HCT116 (cell line): ENCODE measurements at regions not wholly inside any gene's neighbourhood (a gene's known extent, or its start where the extent isn't known, plus 50 kb on each side); places are given as distances from the start of the nearest gene placed in this dataset.

Experiments
- ATAC-seq: fragments of 200-7000 bp; cut with Tn5 transposase; 2 replicates; pipeline ENCODE4 v1.9.1; 2020; ENCODE audit warnings: mild to moderate bottlenecking, moderate library complexity
- BruUV-seq: library from RNA; stranded (reverse); fragments of 400-500 nt; replicated peaks from 2 replicates; lab custom pipeline; 2021; lab: Mats Ljungman, UMichigan
- CTCF ChIA-PET: fragments of 300-600 bp; sonication (Branson Sonifier 250); formaldehyde crosslinking; loops from one replicate; lab custom pipeline; 2021; ENCODE audit warnings: antibody characterized with exemption; lab: Charles Lee
- POLR2A ChIA-PET: fragments of 300-600, 350-600 bp; sonication (Branson Sonifier 250); formaldehyde crosslinking; loops from one replicate; lab custom pipeline; 2021; ENCODE audit warnings: antibody characterized with exemption; lab: Charles Lee
- RAD21 ChIA-PET, 2 experiments: fragments of 300-600 bp; sonication (Branson Sonifier 250); formaldehyde crosslinking; loops; one replicate each; lab custom pipeline; 2023; ENCODE audit warnings: low total read pairs in 2 of 2; ENCODE audit not compliant: uncharacterized antibody in 2 of 2, unreplicated experiment in 2 of 2, low non-redundant PET in 1 of 2; lab: Charles Lee
- DNase-seq: peaks from one replicate; pipeline ENCODE4 v3.0.0-alpha.2; 2010; ENCODE audit warnings: low read depth, low spot score
- H2AFZ ChIP-seq: fragments of 200-600 bp; shearing (Covaris generic), sonication (generic); 2 replicates; pipeline ENCODE4 v1.6.1; 2017; ENCODE audit warnings: low read depth, mixed run types, mixed read lengths, antibody characterized with exemption, low read length; ENCODE audit not compliant: poor library complexity, severe bottlenecking
- H3K27ac ChIP-seq: 2 replicates; pipeline ENCODE4 v1.5.1; 2012; ENCODE audit warnings: low read depth, low read length
- H3K27me3 ChIP-seq: fragments of 200-600 bp; sonication (generic); 2 replicates; pipeline ENCODE4 v1.6.1; 2016; ENCODE audit warnings: mixed run types, low read length, mixed read lengths; ENCODE audit not compliant: insufficient read depth
- H3K36me3 ChIP-seq, 2 experiments: fragments of 200-500 bp in 1 of 2; fragments of 200-600 bp in 1 of 2; sonication (Bioruptor generic) in 1 of 2; sonication (generic) in 1 of 2; 2 replicates each; pipeline versions ENCODE4 v1.5.1 to v1.6.1; 2014 to 2016; ENCODE audit warnings: low read length in 2 of 2, inconsistent platforms in 1 of 2, mixed read lengths in 1 of 2, mixed run types in 1 of 2; ENCODE audit not compliant: insufficient read depth in 2 of 2, control insufficient read depth in 1 of 2
- H3K4me1 ChIP-seq, 2 experiments: fragments of 200-600 bp in 1 of 2; sonication (generic) in 1 of 2; 2 replicates each; pipeline versions ENCODE4 v1.5.1 to v1.6.1; 2012 to 2017; ENCODE audit warnings: low read length in 2 of 2, inconsistent platforms in 1 of 2, mild to moderate bottlenecking in 1 of 2, mixed read lengths in 1 of 2, mixed run types in 1 of 2, moderate library complexity in 1 of 2; ENCODE audit not compliant: insufficient read depth in 2 of 2, control insufficient read depth in 1 of 2
- H3K4me2 ChIP-seq: fragments of 200-600 bp; sonication (generic); 2 replicates; pipeline ENCODE4 v1.6.1; 2017; ENCODE audit warnings: mixed run types, low read length, mixed read lengths
- H3K4me3 ChIP-seq, 2 experiments: fragments of 200-600 bp in 1 of 2; sonication (generic) in 1 of 2; replicated peaks in 1 of 2; 2 replicates each; pipeline ENCODE4 v1.5.1; 2011 to 2016; ENCODE audit warnings: low read length in 2 of 2, control low read depth in 1 of 2, low read depth in 1 of 2, mild to moderate bottlenecking in 1 of 2, mixed read lengths in 1 of 2, mixed run types in 1 of 2
- H3K79me2 ChIP-seq: fragments of 200-600 bp; sonication (generic); 2 replicates; pipeline ENCODE4 v1.6.1; 2017; ENCODE audit warnings: mild to moderate bottlenecking, mixed run types, low read length, moderate library complexity, mixed read lengths; ENCODE audit not compliant: insufficient read depth
- H3K9ac ChIP-seq: fragments of 200-600 bp; sonication (generic); 2 replicates; pipeline ENCODE4 v1.6.1; 2016; ENCODE audit warnings: low read length, mixed read lengths
- H3K9me2 ChIP-seq: fragments of 200-600 bp; sonication (generic), shearing (Covaris generic); 2 replicates; pipeline ENCODE4 v1.6.1; 2017; ENCODE audit warnings: mixed run types, mild to moderate bottlenecking, moderate library complexity; ENCODE audit not compliant: insufficient read depth
- H3K9me3 ChIP-seq, 2 experiments: fragments of 200-500 bp in 1 of 2; fragments of 200-600 bp in 1 of 2; sonication (Bioruptor generic) in 1 of 2; sonication (generic) in 1 of 2; 2 replicates each; pipeline ENCODE4 v1.6.1; 2014 to 2017; ENCODE audit warnings: low read length in 2 of 2, mixed read lengths in 2 of 2, inconsistent platforms in 1 of 2, low read depth in 1 of 2, mild to moderate bottlenecking in 1 of 2, mixed run types in 1 of 2, moderate library complexity in 1 of 2; ENCODE audit not compliant: control insufficient read depth in 1 of 2, insufficient read depth in 1 of 2
- H4K20me1 ChIP-seq: fragments of 200-600 bp; sonication (generic), shearing (Covaris generic); 2 replicates; pipeline ENCODE4 v1.6.1; 2017; ENCODE audit warnings: mixed run types, mild to moderate bottlenecking, moderate library complexity; ENCODE audit not compliant: insufficient read depth
- CBX3 ChIP-seq: IDR thresholded peaks from 2 replicates; pipeline ENCODE4 v1.6.1; 2012; ENCODE audit warnings: low read depth
- CEBPB ChIP-seq: IDR thresholded peaks from 2 replicates; pipeline ENCODE4 v1.6.1; 2012; ENCODE audit warnings: low read depth
- ELF1 ChIP-seq: IDR thresholded peaks from 2 replicates; pipeline ENCODE4 v1.6.1; 2012; ENCODE audit warnings: low read depth, borderline replicate concordance
- EZH2 ChIP-seq: fragments of 200-600 bp; sonication (generic); IDR thresholded peaks from 2 replicates; pipeline ENCODE4 v1.6.1; 2017; ENCODE audit warnings: antibody characterized with exemption, mixed run types
- EZH2phosphoT487 ChIP-seq: fragments of 200-600 bp; IDR thresholded peaks from 2 replicates; pipeline ENCODE4 v1.6.1; 2018; ENCODE audit warnings: antibody characterized with exemption, borderline replicate concordance
- POLR2A ChIP-seq: IDR thresholded peaks from 2 replicates; pipeline ENCODE4 v1.7.0; 2011; ENCODE audit warnings: borderline replicate concordance; ENCODE audit not compliant: insufficient read depth, insufficient read length; ENCODE audit errors: extremely low read depth
- POLR2AphosphoS5 ChIP-seq: IDR thresholded peaks from 2 replicates; pipeline ENCODE4 v1.6.1; 2011; ENCODE audit warnings: mild to moderate bottlenecking, low read depth, low read length, moderate library complexity
- RAD21 ChIP-seq: IDR thresholded peaks from 2 replicates; pipeline ENCODE4 v1.6.1; 2012; ENCODE audit warnings: low read depth, mild to moderate bottlenecking
- SP1 ChIP-seq: IDR thresholded peaks from 2 replicates; pipeline ENCODE4 v1.6.1; 2012; ENCODE audit warnings: low read depth
- SRF ChIP-seq: IDR thresholded peaks from 2 replicates; pipeline ENCODE4 v1.6.1; 2012; ENCODE audit warnings: low read depth
- TCF7L2 ChIP-seq: IDR thresholded peaks from 2 replicates; pipeline ENCODE4 v1.7.0; 2011; ENCODE audit warnings: borderline replicate concordance, inconsistent platforms; ENCODE audit not compliant: insufficient read depth, insufficient read length; ENCODE audit errors: extremely low read depth
- YY1 ChIP-seq: IDR thresholded peaks from 2 replicates; pipeline ENCODE4 v1.6.1; 2011; ENCODE audit warnings: low read length, low read depth, moderate library complexity, mild to moderate bottlenecking; ENCODE audit not compliant: insufficient replicate concordance; ENCODE audit errors: extremely low read depth
- intact Hi-C: fragments of 100-400 bp; cut with micrococcal nuclease; formaldehyde crosslinking; loops from 2 replicates; pipeline ENCODE4 v1.10.0; 2022
- TF ChIP-seq, protein P1 (sequence below): IDR thresholded peaks from 2 replicates; pipeline ENCODE4 v1.6.1; 2011; ENCODE audit warnings: mild to moderate bottlenecking, low read length, moderate library complexity; ENCODE audit not compliant: insufficient replicate concordance; ENCODE audit errors: extremely low read depth
- TF ChIP-seq, protein P2 (sequence below): IDR thresholded peaks from 2 replicates; pipeline ENCODE4 v1.6.1; 2012; ENCODE audit warnings: low read depth
- TF ChIP-seq, protein P3 (sequence below): IDR thresholded peaks from 2 replicates; pipeline ENCODE4 v1.6.1; 2012

DNA sequence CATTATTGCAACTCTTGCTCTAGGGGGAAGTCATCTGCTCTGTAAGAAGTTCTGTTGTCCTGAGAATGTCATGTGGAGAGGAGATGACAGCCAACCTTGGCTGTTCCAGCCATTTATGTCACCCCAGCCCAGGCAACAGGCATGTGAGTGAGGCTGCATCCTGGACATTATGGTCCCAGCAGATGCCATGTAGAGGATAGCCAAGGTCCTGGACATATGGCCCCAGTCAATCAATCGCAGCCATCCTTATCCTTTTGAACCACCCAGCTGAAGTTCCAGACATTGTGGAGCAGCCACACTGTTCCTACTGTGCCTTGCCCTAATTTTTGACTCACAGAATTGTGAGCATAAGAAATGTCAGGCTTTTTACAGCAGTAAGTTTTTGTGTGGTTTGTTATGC, 84.9 kb downstream of the AVPR1A start:
- Histone ChIP-seq H4K20me1 (no peaks in the 10 kb centered on the region), H2AFZ (no peak overlapping the region), H3K79me2 (no peaks in the 10 kb centered on the region), H3K36me3 (no peaks in the 10 kb centered on the region), H3K27ac (no peak overlapping the region), H3K9me3 (no peaks in the 10 kb centered on the region)
- no TSS peak for BruUV-seq
- POLR2A ChIA-PET, result no interaction called here
- no peak for DNase-seq
- TF ChIP-seq RAD21 (no peak), SRF (no peak), CEBPB (no peak), POLR2A (no peak)
- TF ChIP-seq, protein P1, sequence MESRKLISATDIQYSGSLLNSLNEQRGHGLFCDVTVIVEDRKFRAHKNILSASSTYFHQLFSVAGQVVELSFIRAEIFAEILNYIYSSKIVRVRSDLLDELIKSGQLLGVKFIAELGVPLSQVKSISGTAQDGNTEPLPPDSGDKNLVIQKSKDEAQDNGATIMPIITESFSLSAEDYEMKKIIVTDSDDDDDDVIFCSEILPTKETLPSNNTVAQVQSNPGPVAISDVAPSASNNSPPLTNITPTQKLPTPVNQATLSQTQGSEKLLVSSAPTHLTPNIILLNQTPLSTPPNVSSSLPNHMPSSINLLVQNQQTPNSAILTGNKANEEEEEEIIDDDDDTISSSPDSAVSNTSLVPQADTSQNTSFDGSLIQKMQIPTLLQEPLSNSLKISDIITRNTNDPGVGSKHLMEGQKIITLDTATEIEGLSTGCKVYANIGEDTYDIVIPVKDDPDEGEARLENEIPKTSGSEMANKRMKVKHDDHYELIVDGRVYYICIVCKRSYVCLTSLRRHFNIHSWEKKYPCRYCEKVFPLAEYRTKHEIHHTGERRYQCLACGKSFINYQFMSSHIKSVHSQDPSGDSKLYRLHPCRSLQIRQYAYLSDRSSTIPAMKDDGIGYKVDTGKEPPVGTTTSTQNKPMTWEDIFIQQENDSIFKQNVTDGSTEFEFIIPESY, result no peak
- TF ChIP-seq, all 23 proteins: peak for 0
- no peak for ATAC-seq
- ChIA-PET RAD21 (no interaction called here), CTCF (interaction anchor here (1.5 to 1.9 kb wide), 2 partner anchors 252 to 266 kb away, joined by 3 to 6 read pairs; no protein-coding TSS in a partner anchor)
- H3K4me2 ChIP-seq, result no peak overlapping the region
- intact Hi-C loops, result loop anchor here (5.0 to 10.0 kb wide), 2 partner anchors 254 to 481 kb away; no protein-coding TSS in a partner anchor
- no peaks in the 10 kb centered on the region for H3K9me2 ChIP-seq
- H3K4me1 ChIP-seq, result no peaks in the 10 kb centered on the region
- no peak overlapping the region for H3K9ac ChIP-seq
- no peak overlapping the region for H3K4me3 ChIP-seq
- H3K27me3 ChIP-seq, result no peaks in the 10 kb centered on the region

DNA sequence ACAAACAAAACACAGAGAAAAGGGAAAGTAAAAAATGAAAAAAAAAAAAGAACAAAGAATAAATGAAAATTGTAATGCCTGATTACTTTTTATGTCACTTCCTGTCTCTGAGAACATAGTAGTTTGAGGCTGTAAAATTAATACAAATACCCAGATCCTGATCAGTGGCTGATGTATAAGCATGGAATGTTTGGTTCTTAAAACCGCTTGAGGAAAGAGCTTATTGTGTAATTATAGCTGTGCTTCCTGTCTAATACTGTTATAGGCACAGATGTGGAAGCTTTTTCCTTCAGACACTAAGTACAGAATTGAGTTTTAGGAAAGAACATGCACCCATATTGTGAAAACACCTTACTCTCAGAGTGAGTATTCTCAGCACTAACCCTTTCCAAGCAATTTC, 86.9 kb downstream of the AVPR1A start:
- no peaks in the 10 kb centered on the region for H3K4me1 ChIP-seq
- H3K4me2 ChIP-seq, result no peak overlapping the region
- ATAC-seq, result no peak
- DNase-seq, result no peak
- no TSS peak for BruUV-seq
- no peaks in the 10 kb centered on the region for H3K9me3 ChIP-seq
- H2AFZ ChIP-seq, result no peak overlapping the region
- POLR2A ChIA-PET, result interaction anchor here (0.6 kb wide), 1 partner anchor 676 kb away, joined by 3 read pairs; no protein-coding TSS in a partner anchor
- no peak overlapping the region for H3K27ac ChIP-seq
- H3K36me3 ChIP-seq, result no peaks in the 10 kb centered on the region
- no peak overlapping the region for H3K4me3 ChIP-seq
- H4K20me1 ChIP-seq, result no peaks in the 10 kb centered on the region
- no peaks in the 10 kb centered on the region for H3K79me2 ChIP-seq
- H3K9me2 ChIP-seq, result no peaks in the 10 kb centered on the region
- intact Hi-C loops, result loop anchor here (10.0 kb wide), 1 partner anchor 479 kb away; no protein-coding TSS in a partner anchor
- RAD21 ChIA-PET, result no interaction called here
- CTCF ChIA-PET, result interaction anchor here (0.7 to 1.0 kb wide), 2 partner anchors 9 to 482 kb away, joined by 3 to 4 read pairs; no protein-coding TSS in a partner anchor
- no peak overlapping the region for H3K9ac ChIP-seq
- no peaks in the 10 kb centered on the region for H3K27me3 ChIP-seq
- TF ChIP-seq RAD21 (no peak), YY1 (no peak), POLR2A (no peak), CBX3 (no peak), SRF (no peak), TCF7L2 (no peak), SP1 (no peak), EZH2 (no peak), EZH2phosphoT487 (no peak), CEBPB (no peak), POLR2AphosphoS5 (no peak), ELF1 (no peak)
- TF ChIP-seq, protein P2, sequence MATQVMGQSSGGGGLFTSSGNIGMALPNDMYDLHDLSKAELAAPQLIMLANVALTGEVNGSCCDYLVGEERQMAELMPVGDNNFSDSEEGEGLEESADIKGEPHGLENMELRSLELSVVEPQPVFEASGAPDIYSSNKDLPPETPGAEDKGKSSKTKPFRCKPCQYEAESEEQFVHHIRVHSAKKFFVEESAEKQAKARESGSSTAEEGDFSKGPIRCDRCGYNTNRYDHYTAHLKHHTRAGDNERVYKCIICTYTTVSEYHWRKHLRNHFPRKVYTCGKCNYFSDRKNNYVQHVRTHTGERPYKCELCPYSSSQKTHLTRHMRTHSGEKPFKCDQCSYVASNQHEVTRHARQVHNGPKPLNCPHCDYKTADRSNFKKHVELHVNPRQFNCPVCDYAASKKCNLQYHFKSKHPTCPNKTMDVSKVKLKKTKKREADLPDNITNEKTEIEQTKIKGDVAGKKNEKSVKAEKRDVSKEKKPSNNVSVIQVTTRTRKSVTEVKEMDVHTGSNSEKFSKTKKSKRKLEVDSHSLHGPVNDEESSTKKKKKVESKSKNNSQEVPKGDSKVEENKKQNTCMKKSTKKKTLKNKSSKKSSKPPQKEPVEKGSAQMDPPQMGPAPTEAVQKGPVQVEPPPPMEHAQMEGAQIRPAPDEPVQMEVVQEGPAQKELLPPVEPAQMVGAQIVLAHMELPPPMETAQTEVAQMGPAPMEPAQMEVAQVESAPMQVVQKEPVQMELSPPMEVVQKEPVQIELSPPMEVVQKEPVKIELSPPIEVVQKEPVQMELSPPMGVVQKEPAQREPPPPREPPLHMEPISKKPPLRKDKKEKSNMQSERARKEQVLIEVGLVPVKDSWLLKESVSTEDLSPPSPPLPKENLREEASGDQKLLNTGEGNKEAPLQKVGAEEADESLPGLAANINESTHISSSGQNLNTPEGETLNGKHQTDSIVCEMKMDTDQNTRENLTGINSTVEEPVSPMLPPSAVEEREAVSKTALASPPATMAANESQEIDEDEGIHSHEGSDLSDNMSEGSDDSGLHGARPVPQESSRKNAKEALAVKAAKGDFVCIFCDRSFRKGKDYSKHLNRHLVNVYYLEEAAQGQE, result no peak
- TF ChIP-seq, protein P3, sequence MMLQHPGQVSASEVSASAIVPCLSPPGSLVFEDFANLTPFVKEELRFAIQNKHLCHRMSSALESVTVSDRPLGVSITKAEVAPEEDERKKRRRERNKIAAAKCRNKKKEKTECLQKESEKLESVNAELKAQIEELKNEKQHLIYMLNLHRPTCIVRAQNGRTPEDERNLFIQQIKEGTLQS, result no peak
